ENCODE measurements at regions not wholly inside any gene's neighbourhood (a gene's known extent, or its start where the extent isn't known, plus 50 kb on each side); places are given as distances from the start of the nearest gene placed in this dataset.

GRCh38 chr21:17667256-17667655 lies 54.6 kb upstream of the BTG3 start:
- 66% methylated on average over 2 of the region's 5 CpGs for WGBS (ENCODE audit: insufficient coverage)
- no peaks in the 10 kb centered on the region for H3K79me2 ChIP-seq (ENCODE audit: insufficient read depth, low read length)
- intact Hi-C loops (cut with micrococcal nuclease): no loop called here
- H3K36me3 ChIP-seq (replicated peaks in 1 of 2; ENCODE audit: control insufficient read depth in 1 of 2, insufficient read depth in 2 of 2, low read length in 2 of 2): no peaks in the 10 kb centered on the region
- no peaks in the 10 kb centered on the region for H3K27me3 ChIP-seq (ENCODE audit: control insufficient read depth in 2 of 2, insufficient read depth in 2 of 2, low read length in 2 of 2)
- H3K4me3 ChIP-seq (replicated peaks in 1 of 3; ENCODE audit: low read depth in 2 of 3, low read length in 3 of 3): no peak overlapping the region
- Mint-ChIP-seq H3K36me3 (no peaks in the 10 kb centered on the region), H3K4me3 (no peak overlapping the region), H3K27ac (no peak overlapping the region), H3K27me3 (ENCODE audit: low read depth in 3 of 3) (peaks cover 0 to 4% (median 0%) of the 10 kb centered on the region in 3 donors), H3K9me3 (peaks cover 0 to 2% (median 0%) of the 10 kb centered on the region in 7 donors), H3K4me1 (no peaks in the 10 kb centered on the region)
- DNase-seq: no peak
- H3K4me1 ChIP-seq (ENCODE audit: control insufficient read depth in 1 of 2, insufficient read depth in 2 of 2, low read length in 2 of 2): no peaks in the 10 kb centered on the region
- H4K20me1 ChIP-seq (ENCODE audit: insufficient read depth, low read length): no peaks in the 10 kb centered on the region
- H3K9me3 ChIP-seq (replicated peaks in 1 of 2; ENCODE audit: control insufficient read depth in 1 of 2, insufficient read depth in 1 of 2, low read length in 2 of 2): no peaks in the 10 kb centered on the region
- no peak overlapping the region for H3K4me2 ChIP-seq (replicated peaks; ENCODE audit: extremely low read depth, low read length, poor library complexity, severe bottlenecking)
- no peak overlapping the region for H2AFZ ChIP-seq (ENCODE audit: insufficient read depth, low read depth, low read length, poor library complexity, severe bottlenecking)
- H3K9ac ChIP-seq (ENCODE audit: insufficient read depth, low read length, poor library complexity, severe bottlenecking): no peak overlapping the region
- TF ChIP-seq CTCF (IDR thresholded peaks at IDR 0.05): no peak
- no peak overlapping the region for H3K27ac ChIP-seq (ENCODE audit: low read depth in 1 of 2, low read length in 2 of 2)
